CD4-positive, alpha-beta T cell treated with Interleukin-15 for 1 hour (primary cell): ENCODE measurements at regions not wholly inside any gene's neighbourhood (a gene's known extent, or its start where the extent isn't known, plus 50 kb on each side); places are given as distances from the start of the nearest gene placed in this dataset.
A peak's percentile ranks its signal among the peaks of the same experiment; 100 is the strongest.
"Not testable (repeated sequence)": the region's sequence is repeated elsewhere in the genome, so short reads cannot be mapped to it uniquely, and the experiment has no call there.

Experiments used
- DNase-seq: peaks from one replicate; pipeline ENCODE4 v3.0.0-alpha.2; 2020

DNA sequence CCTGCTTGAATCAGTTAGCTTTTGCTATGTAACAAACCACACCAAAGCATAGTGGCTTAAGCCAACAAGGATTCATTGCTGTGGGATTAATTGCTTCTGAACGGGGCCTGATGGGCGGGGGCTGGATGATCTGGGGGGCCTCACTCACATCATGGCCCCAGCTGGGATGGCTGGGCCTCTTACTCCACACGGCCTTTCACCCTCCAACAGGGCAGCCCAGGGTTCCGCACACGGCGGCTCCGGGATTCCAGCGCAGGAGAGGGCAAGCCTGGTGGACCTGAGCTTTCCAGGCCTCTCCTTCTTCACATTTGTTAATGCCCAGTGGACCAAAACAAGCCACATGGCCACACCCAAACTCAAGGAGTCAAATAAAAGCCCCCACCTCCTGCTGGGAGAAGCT, 86.3 kb upstream of the PHLPP1 start:
- DNase-seq, result no peak

DNA sequence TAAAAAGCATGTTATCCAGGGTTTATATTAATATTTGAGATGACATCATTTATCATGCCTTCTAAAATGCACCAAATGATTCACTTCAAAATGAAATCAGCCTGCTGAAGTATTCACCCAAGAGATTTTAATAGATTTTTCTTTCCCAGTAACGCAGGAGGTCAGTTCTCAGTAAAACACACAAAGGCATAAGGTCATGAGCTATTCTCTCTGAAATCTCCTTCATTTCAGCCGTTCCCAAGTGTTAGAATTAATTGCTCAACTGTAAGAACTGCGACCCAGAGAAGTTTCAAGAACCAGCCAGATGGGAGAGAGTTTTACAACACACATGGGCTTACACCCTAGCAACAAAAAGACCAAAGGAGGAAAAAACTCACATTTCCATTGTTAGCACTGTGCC, 84.2 kb upstream of the PHLPP1 start:
- no peak for DNase-seq

DNA sequence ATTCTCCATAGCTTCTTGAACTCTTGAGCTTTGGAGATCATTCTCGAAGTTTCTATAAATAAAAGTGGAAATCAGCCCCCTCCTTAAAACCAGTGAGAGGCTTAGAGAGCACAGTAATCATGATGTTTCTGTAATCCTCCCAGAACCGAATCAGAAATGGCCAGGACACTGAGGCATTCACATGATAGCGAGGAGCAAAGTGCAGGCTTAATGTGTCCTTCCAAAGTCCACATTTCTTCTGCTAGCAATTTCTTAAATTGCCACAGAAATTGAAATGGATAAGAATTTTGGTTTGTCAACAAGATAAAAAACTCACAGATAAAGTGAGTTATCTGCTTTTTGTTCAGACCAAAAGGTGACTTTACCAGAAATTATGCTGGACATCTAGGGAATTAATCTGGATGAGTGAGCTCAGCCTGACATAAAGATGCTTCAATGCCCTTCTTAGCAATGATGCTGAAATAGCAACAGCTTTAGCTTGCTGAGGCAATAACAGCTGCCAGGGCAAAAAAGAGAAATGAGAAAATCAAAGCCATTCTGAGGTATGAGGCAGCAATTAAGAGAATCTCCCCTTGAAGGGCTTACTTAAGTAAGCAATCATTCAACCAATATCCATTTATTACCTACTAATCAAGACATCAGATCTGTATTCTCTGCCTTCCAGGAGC, 82.4 kb upstream of the PHLPP1 start:
- DNase-seq, result no peak

DNA sequence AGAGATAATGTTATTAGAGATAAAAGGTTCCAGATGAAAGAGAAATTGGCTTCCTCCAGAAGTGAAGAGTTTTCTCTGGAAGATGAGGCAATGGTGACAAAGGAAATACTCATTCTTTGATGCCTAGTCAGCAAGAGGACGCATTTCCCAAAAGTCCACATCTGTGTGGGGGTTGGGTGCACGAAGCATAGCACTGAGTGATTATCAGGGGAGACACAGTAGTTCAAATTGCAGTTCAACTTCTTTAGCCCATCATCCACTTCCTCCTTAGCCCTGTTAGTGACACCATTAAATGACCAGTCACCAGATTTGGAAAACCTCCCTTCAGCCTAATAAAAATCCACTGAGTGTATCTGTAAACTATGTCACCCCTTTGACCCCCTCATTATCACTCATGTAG, 80.9 kb upstream of the PHLPP1 start:
- no peak for DNase-seq

DNA sequence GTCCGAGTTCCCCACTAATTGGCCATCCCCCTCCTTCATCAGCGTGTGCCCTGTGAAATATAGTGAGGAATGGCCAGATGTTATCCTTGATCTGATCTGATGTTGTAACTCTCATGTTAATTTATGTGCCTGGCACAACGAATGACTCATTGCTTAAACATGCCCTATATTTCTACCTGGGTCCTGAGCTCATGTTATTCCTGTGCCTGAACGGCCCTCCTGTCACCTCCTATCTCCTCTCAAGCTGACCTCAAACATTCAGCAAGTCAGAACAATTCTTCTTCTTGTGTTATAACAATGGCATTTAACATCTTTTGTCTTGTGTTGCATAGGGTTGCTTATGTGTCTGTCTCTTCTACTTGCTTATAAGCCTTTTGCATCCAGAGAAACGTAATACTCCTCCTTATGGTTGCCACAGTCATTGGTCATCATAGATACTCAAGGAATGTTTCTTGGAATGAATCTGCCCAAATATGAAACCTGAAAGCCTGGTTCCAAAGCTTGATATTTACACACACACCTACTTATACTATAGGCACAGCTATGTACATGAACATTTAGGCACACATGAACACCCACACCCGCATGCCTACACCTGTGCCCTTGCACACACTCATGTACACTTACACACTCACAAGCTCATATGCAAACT, 80.2 kb upstream of the PHLPP1 start:
- DNase-seq, result no peak

DNA sequence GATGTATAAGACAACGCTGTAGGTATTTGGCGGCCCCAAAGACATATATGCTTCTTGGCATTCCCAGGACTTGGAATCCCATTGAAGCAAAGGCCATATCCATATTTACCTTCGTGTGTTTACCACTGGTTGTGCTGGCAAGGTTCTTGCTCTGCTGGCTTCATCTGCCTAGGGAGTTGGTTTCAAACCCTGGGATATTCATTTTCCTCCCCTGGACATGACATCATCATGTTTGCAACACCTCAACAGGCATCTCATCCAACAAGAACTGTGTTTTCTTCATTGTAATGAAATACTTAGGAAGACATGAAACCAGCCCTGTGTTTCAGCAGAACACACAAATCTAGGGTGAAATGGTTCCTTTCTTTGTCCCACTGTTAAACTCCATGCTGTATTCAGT, 77.9 kb upstream of the PHLPP1 start:
- DNase-seq, result no peak

DNA sequence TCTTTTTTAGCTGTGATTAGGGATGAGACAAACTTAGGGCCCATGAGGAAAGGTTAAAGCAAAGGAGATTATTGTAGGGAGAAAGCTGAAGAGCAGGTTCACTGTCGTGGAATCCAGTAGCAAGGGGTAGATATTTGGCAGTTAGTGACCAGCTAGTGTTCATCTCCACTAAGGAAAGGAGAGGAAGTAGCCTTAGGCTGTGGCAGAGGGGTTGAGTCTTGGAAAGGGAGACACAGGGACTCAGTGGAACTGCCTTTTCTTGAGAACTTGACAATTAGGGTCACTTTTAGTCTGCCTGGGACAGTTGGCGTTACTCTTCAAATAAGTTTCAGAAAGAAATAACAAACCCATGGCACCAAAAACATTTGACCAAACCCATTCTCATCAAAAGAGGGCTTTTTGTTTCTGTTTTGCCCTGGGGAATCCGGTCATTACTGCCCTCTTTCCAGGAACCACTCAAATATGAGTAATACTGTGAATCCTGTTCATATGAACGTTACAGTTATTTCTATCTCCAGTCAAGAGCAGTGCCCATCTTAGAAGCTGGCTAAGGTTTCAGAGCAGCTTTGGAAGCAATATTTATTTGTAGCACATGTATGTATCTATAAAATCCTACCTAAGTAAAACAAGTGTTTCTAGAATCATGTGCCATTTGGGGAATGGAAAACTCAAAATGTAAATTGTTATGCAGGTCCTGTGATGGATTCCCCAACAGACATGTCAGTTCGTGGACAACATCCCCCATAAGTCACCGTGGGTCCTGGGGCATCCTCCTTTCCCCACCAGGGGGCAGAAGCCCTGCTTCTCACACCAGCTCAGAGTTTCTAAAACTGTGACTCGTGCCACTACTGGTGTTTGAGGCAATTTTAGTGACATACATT, 77.3 kb upstream of the PHLPP1 start:
- peak; percentile 35 for DNase-seq

DNA sequence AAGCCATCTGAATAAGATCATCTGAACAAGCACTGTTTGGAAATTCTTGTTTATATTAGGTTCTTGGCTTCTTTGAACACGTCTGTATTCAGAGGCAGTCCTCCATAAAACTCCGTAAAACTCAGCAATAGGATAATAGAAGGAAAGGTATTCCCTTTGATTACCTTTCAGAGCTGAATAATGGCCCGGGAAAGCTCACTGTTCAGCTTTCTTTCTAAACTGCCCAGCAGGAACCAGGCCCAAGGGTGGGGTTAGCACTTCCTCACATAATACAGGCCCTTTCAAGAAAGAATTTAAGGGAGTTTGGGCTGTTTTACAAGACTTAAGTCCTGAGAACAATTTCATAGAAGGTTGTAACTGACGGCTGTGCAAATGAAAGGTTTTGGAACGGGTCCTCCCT, 72.2 kb upstream of the PHLPP1 start:
- no peak for DNase-seq

DNA sequence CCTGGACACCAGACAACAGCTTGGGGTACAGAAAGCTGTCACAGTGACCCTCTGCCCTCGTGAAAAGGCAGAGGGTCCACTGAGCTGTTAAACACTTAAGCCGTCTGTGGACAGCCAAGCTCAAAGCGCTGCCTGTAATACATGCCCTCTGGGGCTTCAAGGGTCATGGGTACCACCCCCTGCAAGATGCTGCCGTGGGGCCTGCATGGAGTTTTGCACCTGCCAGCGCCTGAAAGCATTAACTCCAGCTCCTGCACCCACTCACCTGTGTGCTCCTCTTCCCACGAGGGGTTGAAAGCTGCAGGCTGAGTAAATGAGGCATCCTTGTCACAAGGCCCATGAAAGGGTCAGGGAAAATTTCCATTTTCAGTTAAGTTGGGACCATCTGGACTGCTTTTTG, 70.6 kb upstream of the PHLPP1 start:
- DNase-seq, result no peak

DNA sequence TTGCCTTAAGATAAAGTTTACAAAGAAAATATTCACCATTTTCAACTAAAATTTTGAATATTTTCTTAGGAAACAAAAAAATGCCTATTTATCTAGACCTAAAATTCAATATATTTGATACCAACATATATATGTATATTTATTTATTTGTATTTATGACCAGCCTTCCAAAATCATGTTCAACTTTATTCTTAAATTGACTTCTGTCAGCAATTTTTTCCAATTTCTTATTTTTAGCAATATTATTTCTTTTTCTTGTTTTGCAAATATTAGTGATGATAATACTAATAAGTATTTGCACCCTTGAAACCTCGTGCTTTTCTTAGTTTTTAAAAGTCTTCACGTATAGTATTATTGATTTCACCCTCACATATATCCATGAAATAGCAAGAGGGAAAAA, 68.2 kb upstream of the PHLPP1 start:
- DNase-seq, result no peak

DNA sequence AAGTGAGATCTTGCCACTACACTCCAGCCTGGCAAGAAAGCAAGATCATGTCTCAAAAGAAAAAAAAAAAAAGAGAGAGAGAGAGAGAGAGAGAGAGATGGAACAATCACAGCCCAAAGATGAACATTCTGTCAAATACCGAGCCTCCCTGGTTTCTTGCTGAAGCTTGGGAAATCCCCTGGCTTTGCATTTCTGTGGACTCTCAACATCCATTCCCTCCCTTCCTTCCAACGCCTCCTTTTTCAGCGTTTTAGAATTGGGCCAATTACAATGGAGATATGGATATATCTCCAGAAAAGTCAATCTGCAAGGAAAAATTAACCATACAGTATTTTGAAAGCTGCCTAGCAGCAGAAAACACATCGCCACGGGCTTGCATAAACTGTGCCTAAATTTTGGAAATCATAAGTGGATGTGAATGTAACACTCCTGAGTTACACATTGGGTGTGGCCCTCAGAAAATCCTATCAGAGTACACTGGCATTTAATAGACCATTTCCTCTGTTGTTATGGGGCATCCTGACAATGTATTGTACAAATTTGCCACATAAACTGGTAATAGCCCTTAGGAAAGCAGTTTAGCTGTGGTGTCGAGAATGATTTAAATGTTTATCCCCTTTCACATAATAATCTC, 67.2 kb upstream of the PHLPP1 start:
- DNase-seq, result no peak

DNA sequence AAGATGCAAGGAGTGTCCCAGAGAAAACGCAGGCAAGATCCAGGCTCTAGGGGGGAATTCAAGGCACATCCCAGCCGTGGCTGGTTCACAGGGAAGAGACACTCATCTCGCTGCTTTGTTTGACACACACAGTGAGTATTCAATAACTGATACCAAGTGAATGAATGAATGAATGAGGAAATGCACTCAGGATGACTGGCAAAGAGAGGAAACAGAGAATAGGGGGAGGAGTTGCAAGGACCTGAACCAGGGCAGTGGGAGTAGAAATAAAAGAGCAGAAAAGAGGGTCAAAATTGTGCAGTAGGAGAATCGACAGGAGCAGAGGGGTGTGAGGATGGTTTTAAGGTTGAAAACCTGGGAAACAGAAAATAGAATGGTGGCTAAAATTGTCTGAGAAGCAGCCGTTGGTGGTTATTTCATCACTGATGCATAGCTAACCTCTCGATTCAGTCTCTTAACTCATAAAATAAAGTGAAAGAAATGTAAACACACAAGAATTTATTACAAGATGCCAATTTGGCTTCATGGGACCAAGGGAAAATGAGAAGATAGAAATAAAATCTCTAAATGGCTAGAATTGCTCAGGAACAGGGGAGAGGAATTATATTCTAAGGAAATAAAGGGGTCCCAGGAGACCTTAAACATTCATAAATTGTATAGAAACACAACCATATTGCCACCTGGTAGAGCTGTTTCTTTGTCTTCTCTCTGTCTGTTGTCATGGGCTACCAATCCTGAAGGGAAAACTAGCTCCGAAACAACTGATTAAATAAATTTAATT, 63.9 kb upstream of the PHLPP1 start:
- no peak for DNase-seq

DNA sequence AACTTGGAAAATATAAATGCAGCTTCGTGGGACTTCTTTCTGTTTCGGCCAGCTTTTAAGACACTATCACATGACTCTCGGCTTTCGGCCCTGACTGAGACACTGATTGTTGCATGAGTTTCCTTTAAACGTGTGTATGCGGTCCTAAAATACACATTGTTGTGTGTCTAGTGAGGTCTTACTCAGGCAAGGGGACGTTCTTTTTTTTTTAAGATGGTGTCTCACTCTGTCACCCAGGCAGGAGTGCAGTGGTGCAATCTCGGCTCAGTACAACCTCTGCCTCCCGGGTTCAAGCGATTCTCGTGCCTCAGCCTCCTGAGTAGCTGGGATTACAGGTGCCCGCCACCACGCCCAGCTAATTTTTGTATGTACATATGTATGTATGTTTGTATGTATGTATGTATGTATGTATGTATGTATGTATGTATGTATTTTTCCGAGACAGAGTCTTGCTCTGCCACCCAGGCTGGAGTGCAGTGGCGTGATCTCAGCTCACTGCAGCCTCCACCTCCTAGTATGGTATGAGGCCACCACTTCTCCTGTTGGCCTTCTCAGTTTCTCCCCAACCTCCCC, 63.2 kb upstream of the PHLPP1 start:
- DNase-seq, result not testable (repeated sequence)

DNA sequence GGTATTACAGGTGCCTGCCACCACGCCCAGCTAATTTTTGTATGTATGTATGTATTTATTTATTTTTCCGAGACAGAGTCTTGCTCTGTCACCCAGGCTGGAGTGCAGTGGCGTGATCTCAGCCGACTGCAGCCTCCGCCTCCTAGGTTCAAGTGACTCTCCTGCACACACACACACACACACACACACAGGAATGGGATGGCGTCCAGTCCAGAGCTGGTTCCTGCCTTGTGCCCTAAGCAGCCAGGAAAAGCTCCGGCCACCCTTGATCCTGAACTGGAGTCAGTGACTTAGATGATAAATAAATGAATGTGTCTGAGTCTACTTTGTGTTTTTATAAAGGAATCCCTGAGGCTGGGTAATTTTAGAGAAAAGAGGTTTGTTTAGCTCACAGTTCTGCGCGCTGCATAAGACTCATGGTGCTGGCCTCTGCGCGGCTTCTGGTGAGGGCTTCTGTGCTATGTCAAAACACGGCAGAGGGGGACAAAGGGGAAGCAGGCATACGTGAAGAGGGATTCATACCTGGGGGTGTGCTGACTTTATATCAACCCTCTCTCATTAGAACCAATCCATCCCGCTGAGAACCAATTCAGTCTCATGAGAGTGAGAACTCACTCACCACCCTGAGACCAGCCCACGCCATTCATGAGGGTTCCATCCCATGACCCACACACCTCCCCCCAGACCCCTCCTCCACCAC, 59.7 kb upstream of the PHLPP1 start:
- DNase-seq, result no peak

DNA sequence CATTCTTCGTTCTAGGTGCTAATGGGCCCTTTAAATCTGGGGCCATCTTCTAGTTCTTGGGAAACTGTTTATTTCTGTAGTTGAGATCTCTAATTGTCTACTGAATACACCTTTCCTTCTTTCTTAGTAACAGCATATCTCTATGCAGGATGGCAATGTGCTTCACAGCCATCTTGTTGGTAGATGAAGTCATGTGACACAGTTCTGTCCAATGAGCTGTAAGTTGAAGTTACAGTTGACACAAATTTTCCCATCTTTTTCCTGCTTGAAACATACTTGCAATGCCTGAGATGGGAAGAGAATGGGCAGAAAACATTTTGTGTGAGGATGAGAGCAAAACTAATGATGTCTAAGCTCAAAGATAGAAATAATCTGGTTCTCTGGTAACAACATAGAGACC, 57.3 kb upstream of the PHLPP1 start:
- DNase-seq, result no peak

DNA sequence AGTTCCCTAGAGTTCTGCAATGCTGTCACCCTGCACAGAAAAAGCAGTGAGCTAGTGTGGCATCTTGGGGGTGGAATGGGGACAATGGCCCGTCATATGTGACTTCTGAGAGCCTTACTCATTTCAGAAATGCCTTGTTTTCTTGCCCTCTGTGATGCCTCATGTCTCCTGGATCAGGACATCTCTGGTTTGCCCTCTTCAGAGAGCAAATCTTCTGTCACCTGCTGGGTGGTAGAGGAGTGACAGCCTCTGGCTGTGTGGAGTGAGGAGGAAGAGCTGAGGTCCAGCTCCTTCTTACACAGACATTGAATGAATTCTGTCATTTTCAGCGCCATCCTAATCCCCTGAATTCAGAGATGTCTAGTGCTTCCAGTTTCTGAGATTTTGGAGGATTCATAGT, 55.6 kb upstream of the PHLPP1 start:
- DNase-seq, result no peak

DNA sequence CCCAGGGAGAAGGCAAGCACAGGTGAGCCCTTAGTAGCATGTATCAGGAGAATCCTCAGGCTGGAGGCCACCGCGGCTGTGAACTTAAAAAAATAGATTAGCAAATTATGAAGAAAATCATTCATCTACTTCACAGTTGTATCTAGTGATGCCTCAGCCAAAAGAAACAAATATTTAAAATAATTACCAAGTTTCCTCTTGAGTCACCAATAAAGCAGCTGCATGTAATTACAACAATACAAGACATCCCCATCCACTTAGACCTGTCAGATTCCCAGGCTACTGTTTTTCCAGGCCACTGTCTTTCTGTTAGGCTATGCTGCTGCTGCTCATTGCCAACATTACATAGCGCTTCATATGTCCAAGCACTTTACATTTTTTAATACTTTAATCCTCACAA, 54.6 kb upstream of the PHLPP1 start:
- no peak for DNase-seq

DNA sequence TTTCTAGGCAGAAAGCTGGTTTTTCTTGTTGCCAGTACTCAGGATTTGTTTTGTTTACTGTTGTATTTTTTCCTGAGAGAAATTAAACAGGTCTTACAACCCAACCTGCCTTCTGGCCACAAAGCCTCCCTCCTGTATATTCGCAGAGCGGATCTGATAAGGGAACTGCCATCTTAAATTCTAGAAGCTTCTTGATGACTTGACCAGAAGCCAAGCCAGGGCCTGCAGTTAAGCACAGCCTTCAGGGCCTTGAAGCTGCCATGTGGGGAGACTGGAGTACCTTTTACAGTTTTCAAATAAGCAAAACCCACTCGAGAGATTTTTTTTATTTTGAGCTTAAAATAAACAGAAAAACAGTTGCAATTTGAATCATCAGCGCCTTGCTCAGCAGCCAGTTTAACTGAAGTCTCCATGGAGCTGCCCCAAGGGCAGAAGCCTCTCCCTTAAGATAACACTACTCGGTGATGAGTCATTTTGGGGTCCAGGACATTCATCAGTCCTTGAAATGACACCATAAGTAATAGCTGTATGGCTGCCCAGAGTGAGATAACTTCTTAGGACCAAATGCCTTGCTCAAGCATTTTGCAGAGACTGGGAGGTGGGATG, 51.5 kb upstream of the PHLPP1 start:
- DNase-seq, result no peak

DNA sequence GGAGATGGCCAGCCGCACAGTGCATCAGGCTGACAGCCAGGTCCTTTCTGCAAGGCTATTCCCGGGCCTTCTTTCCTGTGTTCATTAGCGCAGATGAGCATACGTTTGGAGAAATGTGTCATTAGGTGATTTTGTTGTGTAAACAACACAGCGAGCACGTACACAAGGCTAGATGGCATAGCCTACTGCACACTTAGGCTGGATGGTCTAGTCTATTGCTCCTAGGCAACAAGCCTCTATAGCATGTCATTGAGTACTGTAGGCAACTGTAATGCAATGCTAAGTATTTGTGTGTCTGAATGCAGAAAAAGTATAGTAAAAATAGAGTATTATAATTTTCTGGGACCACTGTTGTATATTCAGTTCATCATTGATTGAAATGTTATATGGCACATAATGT, 50.9 kb upstream of the PHLPP1 start:
- DNase-seq, result no peak

DNA sequence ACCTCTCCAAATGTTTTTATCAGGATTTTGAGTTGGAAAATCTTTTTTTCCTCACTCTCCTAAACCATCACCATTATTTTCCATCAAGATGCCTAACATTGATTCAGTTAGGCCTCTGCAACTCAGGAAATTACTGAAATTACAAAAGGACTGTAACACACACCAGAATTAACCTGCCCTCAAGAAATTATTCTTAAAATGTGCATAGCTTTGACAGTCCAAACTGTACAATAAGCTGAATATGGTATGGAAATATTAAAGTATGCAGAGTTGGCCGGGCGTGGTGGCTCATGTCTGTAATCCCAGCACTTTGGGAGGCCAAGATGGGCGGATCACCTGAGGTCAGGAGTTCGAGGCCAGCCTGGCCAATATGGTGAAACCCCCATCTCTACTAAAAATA, 50.2 kb upstream of the PHLPP1 start:
- no peak for DNase-seq
